ENCODE measurements at regions not wholly inside any gene's neighbourhood (a gene's known extent, or its start where the extent isn't known, plus 50 kb on each side); places are given as distances from the start of the nearest gene placed in this dataset.

GRCh38 chr10:81309041-81309552 lies 565.9 kb upstream of the NRG3 start:
- TF ChIP-seq EZH2 (IDR thresholded peaks at IDR 0.05; ENCODE audit: borderline replicate concordance) = no peak
- no peak for TF ChIP-seq CTCF (IDR thresholded peaks at IDR 0.05; ENCODE audit: poor library complexity)
